ENCODE measurements at regions not wholly inside any gene's neighbourhood (a gene's known extent, or its start where the extent isn't known, plus 50 kb on each side); places are given as distances from the start of the nearest gene placed in this dataset.

DNA sequence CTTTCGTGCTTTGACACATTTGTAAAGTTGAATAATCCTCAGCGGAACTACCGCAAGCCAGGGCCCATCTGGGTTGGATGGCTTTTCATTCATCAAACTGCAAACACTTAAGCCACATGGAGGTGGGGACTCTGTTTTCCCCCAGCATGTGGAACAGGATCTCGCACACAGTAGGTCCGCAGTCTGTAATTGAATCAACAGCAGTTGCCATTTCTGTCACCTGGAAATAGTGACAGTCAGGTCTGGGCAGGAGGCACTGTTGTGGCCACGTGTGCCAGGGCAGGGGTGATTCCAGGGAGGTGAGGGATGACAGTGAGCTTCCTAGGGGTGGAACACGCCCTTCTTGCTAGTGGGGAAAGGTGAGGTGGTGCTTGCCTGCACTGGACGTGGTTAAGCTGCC lies 50.7 kb upstream of the ANO1 start:
- H3K4me3 ChIP-seq (ENCODE audit: low read depth, low read length): no peak overlapping the region
- TF ChIP-seq, protein P1, sequence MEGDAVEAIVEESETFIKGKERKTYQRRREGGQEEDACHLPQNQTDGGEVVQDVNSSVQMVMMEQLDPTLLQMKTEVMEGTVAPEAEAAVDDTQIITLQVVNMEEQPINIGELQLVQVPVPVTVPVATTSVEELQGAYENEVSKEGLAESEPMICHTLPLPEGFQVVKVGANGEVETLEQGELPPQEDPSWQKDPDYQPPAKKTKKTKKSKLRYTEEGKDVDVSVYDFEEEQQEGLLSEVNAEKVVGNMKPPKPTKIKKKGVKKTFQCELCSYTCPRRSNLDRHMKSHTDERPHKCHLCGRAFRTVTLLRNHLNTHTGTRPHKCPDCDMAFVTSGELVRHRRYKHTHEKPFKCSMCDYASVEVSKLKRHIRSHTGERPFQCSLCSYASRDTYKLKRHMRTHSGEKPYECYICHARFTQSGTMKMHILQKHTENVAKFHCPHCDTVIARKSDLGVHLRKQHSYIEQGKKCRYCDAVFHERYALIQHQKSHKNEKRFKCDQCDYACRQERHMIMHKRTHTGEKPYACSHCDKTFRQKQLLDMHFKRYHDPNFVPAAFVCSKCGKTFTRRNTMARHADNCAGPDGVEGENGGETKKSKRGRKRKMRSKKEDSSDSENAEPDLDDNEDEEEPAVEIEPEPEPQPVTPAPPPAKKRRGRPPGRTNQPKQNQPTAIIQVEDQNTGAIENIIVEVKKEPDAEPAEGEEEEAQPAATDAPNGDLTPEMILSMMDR (IDR thresholded peaks at IDR 0.05; ENCODE audit: borderline replicate concordance, insufficient read depth, low read depth, low read length): no peak

DNA sequence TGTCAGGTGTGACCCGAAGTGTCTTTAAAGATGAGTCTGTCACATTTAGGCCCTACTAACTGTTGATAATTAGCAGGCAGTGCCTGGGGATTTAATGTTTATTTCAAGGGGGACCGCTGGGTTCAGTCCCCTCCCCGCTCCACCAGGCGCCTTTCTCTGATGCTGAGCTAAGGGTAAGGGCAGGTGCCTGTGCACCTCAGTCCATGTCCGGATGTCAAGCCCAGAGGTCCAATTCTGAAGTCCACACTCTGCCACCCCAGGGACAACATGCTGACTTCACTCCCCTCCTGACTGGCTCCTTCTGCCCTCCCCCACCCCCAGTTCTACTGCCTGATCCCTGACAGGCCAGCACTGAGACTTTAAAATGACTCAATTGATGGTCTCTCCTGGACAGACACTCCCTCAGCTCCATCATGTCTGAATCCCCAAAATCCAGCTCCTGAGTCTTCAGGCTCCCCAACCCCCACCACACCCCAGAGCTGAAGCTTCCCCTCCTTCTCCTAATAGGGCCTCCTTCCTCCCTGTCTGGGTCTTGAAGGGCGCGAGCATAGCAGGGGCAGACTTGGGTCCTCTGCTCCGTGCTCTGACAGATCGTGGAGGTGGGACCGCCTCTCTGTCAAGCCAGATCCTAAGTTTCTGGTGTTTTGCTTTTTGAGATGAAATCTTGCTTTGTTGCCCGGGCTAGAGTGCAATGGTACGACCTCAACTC lies 49.8 kb upstream of the ANO1 start:
- TF ChIP-seq, protein P1 (IDR thresholded peaks at IDR 0.05; ENCODE audit: borderline replicate concordance, insufficient read depth, low read depth, low read length): no peak
- H3K4me3 ChIP-seq (ENCODE audit: low read depth, low read length): no peak overlapping the region
